ENCODE measurements at regions not wholly inside any gene's neighbourhood (a gene's known extent, or its start where the extent isn't known, plus 50 kb on each side); places are given as distances from the start of the nearest gene placed in this dataset.

DNA sequence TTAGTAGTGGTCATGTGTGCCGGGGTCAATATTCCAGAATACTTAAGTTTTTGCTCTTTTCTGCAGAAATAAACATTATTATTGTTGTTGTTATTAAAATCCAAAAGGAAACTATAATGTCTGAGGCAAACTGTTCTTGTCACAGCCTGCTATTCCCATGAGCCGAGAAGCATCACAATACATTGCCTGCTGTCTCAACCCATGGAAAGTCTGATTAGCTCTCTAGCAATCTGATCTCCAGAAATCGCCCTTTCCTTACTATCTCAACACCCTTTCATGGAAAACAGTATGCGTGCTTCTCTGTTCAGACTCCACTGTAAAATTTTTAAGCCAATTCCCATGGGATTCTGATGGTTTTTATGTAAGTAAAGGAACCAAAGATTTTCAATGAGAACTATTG lies 811.0 kb downstream of the TUSC7 start:
- TF ChIP-seq ISL1 (CRISPR knock-in tag; IDR thresholded peaks at IDR 0.05) (no peak), CSDC2 (CRISPR knock-in tag; IDR thresholded peaks at IDR 0.05) (no peak), RARB (CRISPR knock-in tag; IDR thresholded peaks at IDR 0.05) (no peak)
- TF ChIP-seq, protein P1, sequence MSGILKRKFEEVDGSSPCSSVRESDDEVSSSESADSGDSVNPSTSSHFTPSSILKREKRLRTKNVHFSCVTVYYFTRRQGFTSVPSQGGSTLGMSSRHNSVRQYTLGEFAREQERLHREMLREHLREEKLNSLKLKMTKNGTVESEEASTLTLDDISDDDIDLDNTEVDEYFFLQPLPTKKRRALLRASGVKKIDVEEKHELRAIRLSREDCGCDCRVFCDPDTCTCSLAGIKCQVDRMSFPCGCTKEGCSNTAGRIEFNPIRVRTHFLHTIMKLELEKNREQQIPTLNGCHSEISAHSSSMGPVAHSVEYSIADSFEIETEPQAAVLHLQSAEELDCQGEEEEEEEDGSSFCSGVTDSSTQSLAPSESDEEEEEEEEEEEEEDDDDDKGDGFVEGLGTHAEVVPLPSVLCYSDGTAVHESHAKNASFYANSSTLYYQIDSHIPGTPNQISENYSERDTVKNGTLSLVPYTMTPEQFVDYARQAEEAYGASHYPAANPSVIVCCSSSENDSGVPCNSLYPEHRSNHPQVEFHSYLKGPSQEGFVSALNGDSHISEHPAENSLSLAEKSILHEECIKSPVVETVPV (CRISPR knock-in tag; IDR thresholded peaks at IDR 0.05) = no peak
- TF ChIP-seq, protein P2, sequence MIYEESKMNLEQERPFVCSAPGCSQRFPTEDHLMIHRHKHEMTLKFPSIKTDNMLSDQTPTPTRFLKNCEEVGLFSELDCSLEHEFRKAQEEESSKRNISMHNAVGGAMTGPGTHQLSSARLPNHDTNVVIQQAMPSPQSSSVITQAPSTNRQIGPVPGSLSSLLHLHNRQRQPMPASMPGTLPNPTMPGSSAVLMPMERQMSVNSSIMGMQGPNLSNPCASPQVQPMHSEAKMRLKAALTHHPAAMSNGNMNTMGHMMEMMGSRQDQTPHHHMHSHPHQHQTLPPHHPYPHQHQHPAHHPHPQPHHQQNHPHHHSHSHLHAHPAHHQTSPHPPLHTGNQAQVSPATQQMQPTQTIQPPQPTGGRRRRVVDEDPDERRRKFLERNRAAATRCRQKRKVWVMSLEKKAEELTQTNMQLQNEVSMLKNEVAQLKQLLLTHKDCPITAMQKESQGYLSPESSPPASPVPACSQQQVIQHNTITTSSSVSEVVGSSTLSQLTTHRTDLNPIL (CRISPR knock-in tag; IDR thresholded peaks at IDR 0.05; ENCODE audit: low read depth) = no peak
- TF ChIP-seq, protein P3, sequence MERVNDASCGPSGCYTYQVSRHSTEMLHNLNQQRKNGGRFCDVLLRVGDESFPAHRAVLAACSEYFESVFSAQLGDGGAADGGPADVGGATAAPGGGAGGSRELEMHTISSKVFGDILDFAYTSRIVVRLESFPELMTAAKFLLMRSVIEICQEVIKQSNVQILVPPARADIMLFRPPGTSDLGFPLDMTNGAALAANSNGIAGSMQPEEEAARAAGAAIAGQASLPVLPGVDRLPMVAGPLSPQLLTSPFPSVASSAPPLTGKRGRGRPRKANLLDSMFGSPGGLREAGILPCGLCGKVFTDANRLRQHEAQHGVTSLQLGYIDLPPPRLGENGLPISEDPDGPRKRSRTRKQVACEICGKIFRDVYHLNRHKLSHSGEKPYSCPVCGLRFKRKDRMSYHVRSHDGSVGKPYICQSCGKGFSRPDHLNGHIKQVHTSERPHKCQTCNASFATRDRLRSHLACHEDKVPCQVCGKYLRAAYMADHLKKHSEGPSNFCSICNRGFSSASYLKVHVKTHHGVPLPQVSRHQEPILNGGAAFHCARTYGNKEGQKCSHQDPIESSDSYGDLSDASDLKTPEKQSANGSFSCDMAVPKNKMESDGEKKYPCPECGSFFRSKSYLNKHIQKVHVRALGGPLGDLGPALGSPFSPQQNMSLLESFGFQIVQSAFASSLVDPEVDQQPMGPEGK (CRISPR knock-in tag; IDR thresholded peaks at IDR 0.05; ENCODE audit: borderline replicate concordance) = no peak

Data from SK-N-SH treated with all-trans-retinoic acid at 6 μM for 48 hours (cell line).